HG03139 (cell line): ENCODE measurements at regions not wholly inside any gene's neighbourhood (a gene's known extent, or its start where the extent isn't known, plus 50 kb on each side); places are given as distances from the start of the nearest gene placed in this dataset.

ENCODE experiments used
- ATAC-seq: cut with Tn5 transposase; IDR thresholded peaks from one replicate; pipeline ENCODE4 v1.9.1; 2021; ENCODE audit not compliant: unreplicated experiment

DNA sequence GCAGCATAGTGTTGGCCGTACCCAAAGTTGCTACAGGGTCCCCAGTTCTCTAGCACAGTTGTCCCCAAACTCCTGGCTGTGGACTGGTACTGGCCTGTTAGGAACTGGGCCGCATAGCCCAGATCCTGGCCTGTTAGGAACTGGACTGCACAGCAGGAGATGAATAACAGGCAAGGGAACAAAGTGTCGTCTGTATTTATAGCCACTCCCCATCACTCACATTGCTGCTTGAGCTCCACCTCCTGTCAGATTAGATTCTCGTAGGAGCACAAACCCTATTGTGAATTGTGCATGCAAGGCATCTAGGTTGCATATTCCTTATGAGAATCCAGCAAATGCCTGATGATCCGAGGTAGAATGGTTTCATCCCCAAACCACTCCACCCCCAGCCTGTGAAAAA is 604.0 kb upstream of the LMCD1 start:
- no peak for ATAC-seq

- ATAC-seq = no peak
Observed at GRCh38 chr3:7913283-7913682, 588.3 kb upstream of the LMCD1 start.

- no peak for ATAC-seq
Observed at GRCh38 chr3:7915356-7915755, 586.3 kb upstream of the LMCD1 start.

GRCh38 chr3:7917443-7918151 is 584.0 kb upstream of the LMCD1 start:
- ATAC-seq = no peak

DNA sequence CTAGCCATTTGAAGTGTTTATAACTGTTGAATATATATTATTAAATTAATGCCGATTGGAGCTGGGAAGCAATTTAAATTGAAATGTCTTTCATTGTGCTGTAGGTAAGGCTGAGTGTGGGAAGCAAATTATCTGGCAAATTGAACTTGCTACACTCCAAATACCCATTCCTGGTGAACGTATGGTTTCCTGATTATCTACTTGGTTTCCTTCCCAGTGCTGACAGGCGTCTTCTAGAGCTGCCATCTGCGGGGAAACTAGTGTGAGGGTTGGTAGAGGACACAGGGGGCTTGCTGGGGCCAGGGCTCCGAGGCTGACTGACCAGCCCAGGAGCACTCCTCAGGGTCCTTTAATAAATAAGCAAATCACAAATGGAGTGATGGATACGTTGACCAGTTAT is 581.4 kb upstream of the LMCD1 start:
- no peak for ATAC-seq

- no peak for ATAC-seq
Observed at GRCh38 chr3:7924228-7924627, 577.4 kb upstream of the LMCD1 start.

- no peak for ATAC-seq
Observed at GRCh38 chr3:7927015-7927414, 574.6 kb upstream of the LMCD1 start.

GRCh38 chr3:7927864-7928263 is 573.8 kb upstream of the LMCD1 start:
- no peak for ATAC-seq

DNA sequence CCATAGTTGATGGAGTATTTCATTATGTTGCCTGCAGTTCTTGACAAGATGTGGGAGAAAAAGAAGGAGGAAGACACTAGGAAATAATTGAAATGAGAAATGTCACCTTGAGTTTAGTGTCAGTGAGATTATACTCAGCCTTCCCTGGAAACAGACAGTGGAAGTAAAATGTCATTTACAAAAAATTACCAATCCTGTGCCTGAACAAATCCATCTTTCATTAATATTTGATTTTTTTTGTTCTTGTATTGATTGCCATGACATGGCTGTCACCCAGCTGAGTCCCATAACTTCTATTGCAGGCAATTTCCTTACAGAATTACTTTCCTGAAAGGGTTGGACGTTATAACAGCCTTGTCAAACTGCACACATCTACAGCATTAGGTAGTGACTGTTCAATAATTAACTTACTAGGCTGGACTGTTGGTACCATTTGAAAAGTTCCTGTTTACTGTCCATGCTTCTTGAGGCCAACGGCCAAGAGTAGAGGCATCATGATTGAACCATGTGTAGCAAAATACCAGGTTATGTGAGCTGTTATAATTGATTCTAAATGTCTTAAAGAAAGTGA is 572.2 kb upstream of the LMCD1 start:
- ATAC-seq = no peak

- ATAC-seq = no peak
Observed at GRCh38 chr3:7934362-7934761, 567.3 kb upstream of the LMCD1 start.

DNA sequence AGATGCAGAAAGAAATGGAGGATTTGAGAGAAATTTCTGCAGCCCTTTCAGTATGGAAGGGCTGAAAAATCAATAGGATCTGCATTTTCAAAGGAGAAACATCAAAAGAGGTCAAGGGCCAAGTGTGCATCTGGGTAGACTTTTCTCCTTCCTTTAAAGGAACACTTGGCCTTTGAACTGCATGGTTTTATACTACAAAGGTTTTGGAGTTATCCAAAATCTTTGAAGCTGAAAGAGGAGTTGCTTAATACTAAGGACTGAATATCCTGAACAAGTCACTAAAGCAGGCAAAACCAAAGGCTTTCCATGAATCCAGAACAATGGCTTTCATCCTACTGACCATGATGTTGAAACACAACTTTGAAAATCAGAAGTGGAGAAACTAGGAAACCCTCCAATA is 553.7 kb upstream of the LMCD1 start:
- no peak for ATAC-seq

DNA sequence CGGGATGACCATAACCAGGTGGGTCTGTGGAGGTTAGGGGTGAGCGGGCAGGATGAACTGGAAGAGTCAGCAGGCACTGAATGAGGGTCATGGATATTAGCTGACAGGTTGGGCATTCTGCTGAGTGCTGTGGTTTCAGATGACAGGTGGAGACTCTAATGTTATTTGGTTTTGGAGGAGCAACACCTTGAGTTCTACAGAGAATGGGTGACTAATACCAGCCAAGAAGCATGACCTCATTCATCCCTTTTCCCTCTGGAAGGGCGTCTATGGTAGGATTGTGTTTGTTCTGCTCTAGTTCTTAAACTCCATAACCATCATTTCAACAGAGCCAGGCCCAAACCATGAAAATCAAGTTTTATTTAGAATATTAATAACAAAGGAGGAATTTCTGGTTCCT is 550.7 kb upstream of the LMCD1 start:
- no peak for ATAC-seq

GRCh38 chr3:7953449-7954014 is 548.1 kb upstream of the LMCD1 start:
- no peak for ATAC-seq

- ATAC-seq = no peak
Observed at GRCh38 chr3:7957024-7957423, 544.6 kb upstream of the LMCD1 start.

- no peak for ATAC-seq
Observed at GRCh38 chr3:7959094-7959493, 542.5 kb upstream of the LMCD1 start.

DNA sequence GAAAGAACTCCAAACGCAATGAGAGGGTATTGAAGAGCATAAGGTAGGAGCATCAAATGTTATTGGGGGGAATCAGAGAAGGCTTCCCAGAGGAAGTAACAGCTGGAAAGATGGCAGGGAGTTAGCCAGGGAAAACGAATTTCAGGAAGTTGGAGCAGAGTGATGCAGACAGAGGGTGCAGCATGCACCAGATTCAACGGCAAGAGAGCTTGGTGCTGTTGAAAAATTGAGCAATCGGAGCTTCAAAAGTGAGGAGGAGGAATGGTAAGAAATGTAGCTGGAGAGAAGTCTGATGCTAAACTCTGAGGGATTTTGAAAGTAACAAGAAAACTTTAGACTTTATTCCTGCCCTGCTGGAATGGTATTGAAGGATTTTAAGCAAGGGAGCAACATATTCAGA is 541.0 kb upstream of the LMCD1 start:
- ATAC-seq = no peak

DNA sequence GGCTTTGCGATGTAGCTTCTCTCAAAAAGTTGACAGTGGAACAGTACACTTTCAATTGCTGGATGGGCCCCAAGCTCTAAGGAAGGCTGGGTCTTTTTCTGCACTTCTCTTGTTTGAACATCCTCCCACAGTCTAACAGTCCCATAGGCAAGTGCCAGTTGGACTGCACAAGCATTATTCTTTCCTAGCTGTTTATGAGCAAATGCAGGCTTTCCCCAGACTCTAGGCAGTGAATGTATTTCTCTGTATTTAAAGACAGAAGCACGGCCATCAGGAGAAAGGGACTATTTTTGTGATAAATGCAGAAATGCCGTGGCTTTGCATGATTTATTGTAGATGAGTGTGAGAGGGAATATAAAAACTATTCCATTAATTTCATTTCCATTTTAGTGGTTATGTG is 539.3 kb upstream of the LMCD1 start:
- ATAC-seq = no peak

GRCh38 chr3:7964899-7965298 is 536.7 kb upstream of the LMCD1 start:
- ATAC-seq = no peak

- no peak for ATAC-seq
Observed at GRCh38 chr3:7973006-7973405, 528.6 kb upstream of the LMCD1 start.

DNA sequence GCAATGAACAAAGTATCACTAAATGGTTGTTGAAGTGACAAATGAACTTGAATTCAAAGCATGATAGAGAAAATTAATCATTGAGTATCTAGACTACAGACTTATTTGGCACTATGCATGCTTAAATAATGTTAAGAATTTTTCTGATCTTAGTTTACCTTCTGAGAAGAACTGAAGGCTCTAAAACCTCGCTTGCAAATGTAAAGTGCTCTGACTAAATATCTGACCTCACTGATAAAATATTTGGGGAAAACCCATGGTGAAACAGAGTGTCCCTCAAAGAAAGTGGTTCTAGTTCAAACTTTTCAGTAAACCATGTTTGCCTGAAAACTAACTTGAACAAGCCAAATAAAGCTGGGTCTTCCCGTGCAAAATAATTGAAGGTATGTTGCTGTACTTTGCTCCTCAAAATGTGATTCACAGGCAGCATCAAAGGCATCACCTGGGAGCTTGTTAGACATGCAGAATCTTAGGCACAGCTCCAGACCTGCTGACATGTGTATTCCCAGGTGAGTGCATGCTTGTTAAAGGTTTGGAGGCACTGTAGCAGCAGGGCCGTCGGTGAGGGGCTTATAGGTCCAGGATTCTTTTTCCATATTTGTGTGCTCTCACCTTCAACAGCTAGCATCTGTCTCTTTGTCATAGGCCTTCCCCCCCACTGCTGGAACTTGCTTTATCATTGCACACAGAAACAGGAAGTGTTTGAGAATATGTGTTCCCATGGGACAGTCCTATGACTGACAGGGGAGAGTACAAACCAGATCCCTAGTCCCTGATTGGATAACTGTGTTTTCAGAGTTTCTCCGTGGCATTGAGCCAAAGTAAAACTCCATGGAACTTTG is 524.2 kb upstream of the LMCD1 start:
- no peak for ATAC-seq

GRCh38 chr3:7978087-7978422 is 523.6 kb upstream of the LMCD1 start:
- ATAC-seq = no peak

- ATAC-seq = no peak
Observed at GRCh38 chr3:7982126-7982525, 519.5 kb upstream of the LMCD1 start.
